Ovary (tissue), 7 donors: ENCODE measurements at regions not wholly inside any gene's neighbourhood (a gene's known extent, or its start where the extent isn't known, plus 50 kb on each side); places are given as distances from the start of the nearest gene placed in this dataset.
"Not testable (repeated sequence)": the region's sequence is repeated elsewhere in the genome, so short reads cannot be mapped to it uniquely, and the experiment has no call there.

ENCODE experiments used
- DNase-seq, 5 donors: peaks; one replicate each; pipeline ENCODE4 v3.0.0-alpha.2; 2019 to 2020
- H3K27ac ChIP-seq, 2 donors: fragments of 200-600 bp; one replicate each; pipeline versions ENCODE4 v1.5.1 to v1.8.0; 2019 to 2022
- H3K27me3 ChIP-seq: fragments of 200-600 bp; one replicate; pipeline ENCODE4 v1.8.0; 2022
- H3K36me3 ChIP-seq: fragments of 200-600 bp; sonication (generic); one replicate; pipeline ENCODE4 v1.5.1; 2019
- H3K4me1 ChIP-seq: one replicate; pipeline ENCODE4 v1.8.1; 2013; ENCODE audit warnings: mild to moderate bottlenecking, moderate library complexity; ENCODE audit not compliant: insufficient read depth
- H3K4me3 ChIP-seq: fragments of 200-600 bp; sonication (generic); one replicate; pipeline ENCODE4 v1.5.1; 2017
- H3K9me3 ChIP-seq, 2 donors: fragments of 200-600 bp in 1 of 2; sonication (generic) in 1 of 2; one replicate each; pipeline versions ENCODE4 v1.5.1 to v1.8.1; 2013 to 2019; ENCODE audit warnings: mild to moderate bottlenecking in 1 of 2, moderate library complexity in 1 of 2
- EP300 ChIP-seq: sonication (generic); formaldehyde crosslinking; IDR thresholded peaks from one replicate; pipeline ENCODE4 v1.6.1; 2017; ENCODE audit warnings: antibody characterized with exemption
- POLR2A ChIP-seq: fragments of 450-650 bp; IDR thresholded peaks from one replicate; pipeline ENCODE4 v1.6.1; 2017; ENCODE audit warnings: antibody characterized with exemption, mild to moderate bottlenecking, moderate library complexity
- WGBS, 3 donors: extraction: QIAGEN DNeasy Blood & Tissue Kit in 1 of 3; methylation state at CpG; one replicate each; pipeline versions ENCODE4 v1.1.5 to v1.1.7; 2013 to 2017; 5-methylcytosine and 5-hydroxymethylcytosine counted together
- intact Hi-C, 4 donors: fragments of 100-400 bp; cut with DNase I; formaldehyde crosslinking; loops; one replicate each; pipeline versions ENCODE4 v1.11.0 to v1.15.1; 2022 to 2023
- TF ChIP-seq, protein P1 (sequence below), 3 donors: fragments of 450-650 bp in 2 of 3; fragments of 200-600 bp in 1 of 3; IDR thresholded peaks; one replicate each; pipeline versions ENCODE4 v1.5.1 to v1.8.0; 2016 to 2022; ENCODE audit warnings: antibody characterized with exemption in 3 of 3, mild to moderate bottlenecking in 1 of 3
- donor health status: DM: no; HTN: no; CAD: no; lungs with moderate emphysema.
- donor health status: DM: no; HTN: no; CAD: no.
- donor health status: Bipolar disorder and iron deficiency.
- donor health status: DM: no; HTN: no; CAD: no.
- donor health status: DM: yes; HTN: yes; CAD: no.

DNA sequence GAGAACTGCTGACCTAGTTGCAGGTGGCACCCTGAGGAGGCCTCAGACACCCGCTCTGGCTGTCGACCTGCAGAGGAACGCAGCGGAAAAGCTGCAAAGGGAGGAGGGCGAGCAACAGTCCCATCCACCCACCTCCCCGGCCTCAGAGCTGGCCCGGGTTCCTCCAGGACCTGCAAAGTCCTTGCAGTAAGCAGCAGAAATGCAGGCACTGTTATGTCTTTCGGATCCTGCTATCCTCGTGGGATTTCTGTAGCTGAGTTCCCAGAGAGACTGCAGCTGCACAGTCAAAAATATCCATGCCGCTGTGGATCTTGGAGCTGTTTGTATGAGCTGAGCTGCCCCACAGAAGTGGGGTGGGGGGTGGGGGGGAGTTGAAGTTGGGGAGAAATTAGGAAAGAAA lies 251.3 kb downstream of the ANKRD60 start:
- intact Hi-C loops, result no loop called here
- Histone ChIP-seq H3K36me3 (no peaks in the 10 kb centered on the region), H3K9me3 (no peaks in the 10 kb centered on the region), H3K4me1 (peaks cover 4% of the 10 kb centered on the region), H3K27ac (no peak overlapping the region), H3K4me3 (no peak overlapping the region), H3K27me3 (no peaks in the 10 kb centered on the region)
- no peak for DNase-seq
- TF ChIP-seq POLR2A (no peak), EP300 (no peak)
- TF ChIP-seq, protein P1, sequence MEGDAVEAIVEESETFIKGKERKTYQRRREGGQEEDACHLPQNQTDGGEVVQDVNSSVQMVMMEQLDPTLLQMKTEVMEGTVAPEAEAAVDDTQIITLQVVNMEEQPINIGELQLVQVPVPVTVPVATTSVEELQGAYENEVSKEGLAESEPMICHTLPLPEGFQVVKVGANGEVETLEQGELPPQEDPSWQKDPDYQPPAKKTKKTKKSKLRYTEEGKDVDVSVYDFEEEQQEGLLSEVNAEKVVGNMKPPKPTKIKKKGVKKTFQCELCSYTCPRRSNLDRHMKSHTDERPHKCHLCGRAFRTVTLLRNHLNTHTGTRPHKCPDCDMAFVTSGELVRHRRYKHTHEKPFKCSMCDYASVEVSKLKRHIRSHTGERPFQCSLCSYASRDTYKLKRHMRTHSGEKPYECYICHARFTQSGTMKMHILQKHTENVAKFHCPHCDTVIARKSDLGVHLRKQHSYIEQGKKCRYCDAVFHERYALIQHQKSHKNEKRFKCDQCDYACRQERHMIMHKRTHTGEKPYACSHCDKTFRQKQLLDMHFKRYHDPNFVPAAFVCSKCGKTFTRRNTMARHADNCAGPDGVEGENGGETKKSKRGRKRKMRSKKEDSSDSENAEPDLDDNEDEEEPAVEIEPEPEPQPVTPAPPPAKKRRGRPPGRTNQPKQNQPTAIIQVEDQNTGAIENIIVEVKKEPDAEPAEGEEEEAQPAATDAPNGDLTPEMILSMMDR (IDR thresholded peaks at IDR 0.05), result no peak
- 31 to 40% (median 32%) methylated on average over 9 to 10 of the region's 10 CpGs for whole genome bisulfite sequencing, 3 donors

DNA sequence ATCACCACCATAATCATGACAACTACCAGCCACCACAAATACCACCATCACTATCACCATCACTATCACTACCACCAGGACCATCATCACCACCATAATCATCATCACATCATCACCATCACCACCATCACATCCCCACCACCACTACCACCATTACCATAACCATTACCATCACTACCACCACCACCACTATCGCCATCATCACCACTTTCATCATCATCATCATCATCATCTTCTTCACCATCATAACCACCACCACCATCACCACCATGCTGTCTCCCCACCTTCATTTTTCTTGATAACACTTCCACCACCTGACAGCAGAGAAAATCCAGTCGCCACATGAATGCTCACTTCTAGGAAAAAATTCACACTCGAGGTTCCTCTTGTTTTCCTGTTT lies 253.6 kb downstream of the ANKRD60 start:
- intact Hi-C loops, result no loop called here
- H3K9me3 ChIP-seq, result no peaks in the 10 kb centered on the region
- no peak overlapping the region for H3K27ac ChIP-seq
- H3K4me3 ChIP-seq, result no peak overlapping the region
- 93 to 97% (median 96%) methylated on average over 3 of the region's 3 CpGs for WGBS, 3 donors
- no peaks in the 10 kb centered on the region for H3K36me3 ChIP-seq
- DNase-seq, result no peak
- H3K4me1 ChIP-seq, result peaks cover 4% of the 10 kb centered on the region
- TF ChIP-seq EP300 (no peak), POLR2A (no peak)
- TF ChIP-seq, protein P1 (IDR thresholded peaks at IDR 0.05), result no peak
- H3K27me3 ChIP-seq, result no peaks in the 10 kb centered on the region

DNA sequence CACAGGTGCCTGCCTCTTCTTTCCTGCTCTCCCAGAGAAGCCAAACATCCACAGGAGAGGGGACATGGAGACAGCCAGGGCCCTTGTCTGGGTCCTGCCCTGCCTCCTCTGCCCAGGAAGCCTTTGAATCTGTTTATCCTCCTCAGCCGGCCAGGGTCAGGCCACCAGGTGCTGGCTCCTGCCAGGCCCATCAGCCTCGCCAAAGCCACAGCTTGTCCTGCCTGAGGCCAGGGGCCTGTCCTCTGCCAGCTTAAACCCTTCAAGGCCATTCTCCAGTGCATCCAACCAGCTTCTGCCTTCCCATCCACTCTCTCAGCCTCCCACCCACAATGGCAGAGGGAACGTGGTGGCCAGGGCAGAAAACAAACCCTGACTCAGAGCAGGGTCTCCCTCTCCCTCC lies 254.6 kb downstream of the ANKRD60 start:
- H3K27ac ChIP-seq, result no peak overlapping the region
- no peak overlapping the region for H3K4me3 ChIP-seq
- intact Hi-C loops, result no loop called here

DNA sequence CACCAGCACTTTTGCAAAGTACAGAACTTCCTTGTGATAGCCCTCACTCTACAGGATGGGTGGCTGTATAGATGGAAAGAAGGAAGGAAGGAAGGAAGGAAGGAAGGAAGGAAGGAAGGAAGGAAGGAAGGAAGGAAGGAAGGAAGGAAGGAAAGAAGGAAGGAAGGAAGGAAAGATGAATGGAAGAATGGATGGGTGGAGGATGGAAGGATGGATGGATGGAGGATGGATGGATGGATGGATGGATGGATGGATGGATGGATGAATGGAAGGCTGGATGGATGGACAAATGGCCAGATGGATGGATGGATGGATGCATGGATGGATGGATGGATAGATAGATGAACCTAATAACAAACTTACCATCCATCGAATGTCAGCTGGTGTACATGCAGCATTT lies 256.9 kb downstream of the ANKRD60 start:
- 90 to 98% (median 95%) methylated on average over 1 of the region's 1 CpG for WGBS, 3 donors
- intact Hi-C loops, H3K4me3 ChIP-seq, H3K27me3 ChIP-seq, H3K9me3 ChIP-seq, H3K36me3 ChIP-seq, DNase-seq, H3K4me1 ChIP-seq, H3K27ac ChIP-seq: not testable (repeated sequence)

More for the DNA sequence above, 254.6 kb downstream of the ANKRD60 start:
- H3K27me3 ChIP-seq, result no peaks in the 10 kb centered on the region
- 65 to 89% (median 79%) methylated on average over 3 of the region's 3 CpGs for WGBS, 3 donors
- DNase-seq, result no peak
- TF ChIP-seq EP300, result no peak
- TF ChIP-seq POLR2A, result no peak
- TF ChIP-seq, protein P1 (IDR thresholded peaks at IDR 0.05), result no peak
- H3K9me3 ChIP-seq, result no peaks in the 10 kb centered on the region
- H3K4me1 ChIP-seq, result peaks cover 4% of the 10 kb centered on the region
- no peaks in the 10 kb centered on the region for H3K36me3 ChIP-seq

DNA sequence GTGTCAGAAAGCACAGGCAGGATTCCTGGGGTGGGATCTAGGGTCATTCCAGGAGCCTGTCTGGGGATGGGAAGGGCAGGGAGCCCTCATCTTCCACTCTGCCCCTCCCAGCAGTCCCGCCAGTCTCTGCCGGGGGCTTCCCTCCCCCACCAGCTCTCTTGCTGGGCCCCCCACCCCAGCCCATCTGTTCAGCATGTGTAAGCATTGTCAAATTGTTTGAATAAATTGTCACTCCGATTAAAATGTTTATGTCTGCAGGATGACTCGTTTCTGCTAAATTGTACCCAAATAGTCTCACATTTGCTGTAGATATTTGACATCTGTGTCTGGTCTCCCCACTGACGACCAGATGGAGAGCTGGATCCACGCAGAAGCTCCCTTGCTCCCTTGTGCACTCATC lies 257.6 kb downstream of the ANKRD60 start:
- Histone ChIP-seq H3K4me1 (no peaks in the 10 kb centered on the region), H3K9me3 (no peaks in the 10 kb centered on the region), H3K27ac (no peak overlapping the region), H3K27me3 (no peaks in the 10 kb centered on the region), H3K36me3 (no peaks in the 10 kb centered on the region), H3K4me3 (no peak overlapping the region)
- 24 to 48% (median 35%) methylated on average over 6 of the region's 6 CpGs for WGBS, 3 donors
- intact Hi-C loops, result no loop called here
- TF ChIP-seq EP300 (no peak), POLR2A (no peak)
- TF ChIP-seq, protein P1 (IDR thresholded peaks at IDR 0.05), result no peak
- no peak for DNase-seq
